ENCODE measurements at regions not wholly inside any gene's neighbourhood (a gene's known extent, or its start where the extent isn't known, plus 50 kb on each side); places are given as distances from the start of the nearest gene placed in this dataset.

DNA sequence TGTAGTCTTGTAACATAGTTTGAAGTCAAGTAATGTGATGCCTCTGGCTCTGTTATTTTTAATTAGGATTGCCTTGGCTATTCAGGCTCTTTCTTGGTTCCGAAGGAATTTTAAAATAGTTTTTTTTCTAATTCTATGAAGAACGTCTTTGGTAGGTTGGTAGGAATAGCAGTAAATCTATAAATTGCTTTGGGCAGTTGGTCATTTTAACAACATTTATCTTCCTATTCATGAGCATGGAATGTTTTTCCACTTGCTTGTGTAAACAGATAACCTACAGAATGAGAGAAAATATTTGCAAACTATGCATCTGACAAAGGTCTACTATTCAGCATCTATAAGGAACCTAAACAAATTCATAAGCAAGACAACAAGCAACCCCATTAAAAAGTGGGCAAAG, 173.2 kb upstream of the TRPC7 start (continued):
- TF ChIP-seq, protein P1, sequence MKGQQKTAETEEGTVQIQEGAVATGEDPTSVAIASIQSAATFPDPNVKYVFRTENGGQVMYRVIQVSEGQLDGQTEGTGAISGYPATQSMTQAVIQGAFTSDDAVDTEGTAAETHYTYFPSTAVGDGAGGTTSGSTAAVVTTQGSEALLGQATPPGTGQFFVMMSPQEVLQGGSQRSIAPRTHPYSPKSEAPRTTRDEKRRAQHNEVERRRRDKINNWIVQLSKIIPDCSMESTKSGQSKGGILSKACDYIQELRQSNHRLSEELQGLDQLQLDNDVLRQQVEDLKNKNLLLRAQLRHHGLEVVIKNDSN (IDR thresholded peaks at IDR 0.05; ENCODE audit: borderline replicate concordance, low read depth) = no peak
- TF ChIP-seq RCOR1 (IDR thresholded peaks at IDR 0.05; ENCODE audit: low read length) = no peak

- Histone ChIP-seq H4K20me1 (ENCODE audit: insufficient read depth) (no peaks in the 10 kb centered on the region), H3K4me3 (ENCODE audit: low read depth in 2 of 2, low read length in 1 of 2) (no peak overlapping the region), H3K27me3 (ENCODE audit: insufficient read depth) (no peaks in the 10 kb centered on the region), H3F3A (replicated peaks; ENCODE audit: insufficient read depth) (no peaks in the 10 kb centered on the region), H3K4me2 (no peak overlapping the region), H3K4me1 (ENCODE audit: control insufficient read depth in 1 of 2, insufficient read depth in 2 of 2, low read depth in 1 of 2, low read length in 1 of 2) (no peaks in the 10 kb centered on the region), H2AFZ (ENCODE audit: low read depth) (no peak overlapping the region), H3K9ac (no peak overlapping the region), H3K36me3 (replicated peaks in 1 of 2; ENCODE audit: control insufficient read depth in 1 of 2, insufficient read depth in 2 of 2, low read length in 1 of 2) (no peaks in the 10 kb centered on the region), H3K79me2 (ENCODE audit: insufficient read depth) (no peaks in the 10 kb centered on the region), H3K27ac (ENCODE audit: low read depth in 2 of 2, low read length in 1 of 2) (no peak overlapping the region), H3K9me3 (no peaks in the 10 kb centered on the region), H3K9me2 (no peaks in the 10 kb centered on the region)
- CTCF ChIA-PET = no interaction called here
- no peak for TF ChIP-seq EP300 (IDR thresholded peaks at IDR 0.05; ENCODE audit: borderline replicate concordance in 1 of 2, low read depth in 1 of 2, low read length in 1 of 2)
- TF ChIP-seq POLR2AphosphoS5 (IDR thresholded peaks at IDR 0.05; ENCODE audit: low read depth, low read length) = no peak
- TF ChIP-seq RFX5 (IDR thresholded peaks at IDR 0.05; ENCODE audit: low read length) = no peak
- no peak for TF ChIP-seq NRF1 (IDR thresholded peaks at IDR 0.05; ENCODE audit: low read depth, low read length)
- TF ChIP-seq, protein P2, sequence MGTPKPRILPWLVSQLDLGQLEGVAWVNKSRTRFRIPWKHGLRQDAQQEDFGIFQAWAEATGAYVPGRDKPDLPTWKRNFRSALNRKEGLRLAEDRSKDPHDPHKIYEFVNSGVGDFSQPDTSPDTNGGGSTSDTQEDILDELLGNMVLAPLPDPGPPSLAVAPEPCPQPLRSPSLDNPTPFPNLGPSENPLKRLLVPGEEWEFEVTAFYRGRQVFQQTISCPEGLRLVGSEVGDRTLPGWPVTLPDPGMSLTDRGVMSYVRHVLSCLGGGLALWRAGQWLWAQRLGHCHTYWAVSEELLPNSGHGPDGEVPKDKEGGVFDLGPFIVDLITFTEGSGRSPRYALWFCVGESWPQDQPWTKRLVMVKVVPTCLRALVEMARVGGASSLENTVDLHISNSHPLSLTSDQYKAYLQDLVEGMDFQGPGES (IDR thresholded peaks at IDR 0.05; ENCODE audit: low read depth, low read length) = no peak
- no peak for TF ChIP-seq FOXJ3 (CRISPR knock-in tag; IDR thresholded peaks at IDR 0.05)
- TF ChIP-seq, protein P3, sequence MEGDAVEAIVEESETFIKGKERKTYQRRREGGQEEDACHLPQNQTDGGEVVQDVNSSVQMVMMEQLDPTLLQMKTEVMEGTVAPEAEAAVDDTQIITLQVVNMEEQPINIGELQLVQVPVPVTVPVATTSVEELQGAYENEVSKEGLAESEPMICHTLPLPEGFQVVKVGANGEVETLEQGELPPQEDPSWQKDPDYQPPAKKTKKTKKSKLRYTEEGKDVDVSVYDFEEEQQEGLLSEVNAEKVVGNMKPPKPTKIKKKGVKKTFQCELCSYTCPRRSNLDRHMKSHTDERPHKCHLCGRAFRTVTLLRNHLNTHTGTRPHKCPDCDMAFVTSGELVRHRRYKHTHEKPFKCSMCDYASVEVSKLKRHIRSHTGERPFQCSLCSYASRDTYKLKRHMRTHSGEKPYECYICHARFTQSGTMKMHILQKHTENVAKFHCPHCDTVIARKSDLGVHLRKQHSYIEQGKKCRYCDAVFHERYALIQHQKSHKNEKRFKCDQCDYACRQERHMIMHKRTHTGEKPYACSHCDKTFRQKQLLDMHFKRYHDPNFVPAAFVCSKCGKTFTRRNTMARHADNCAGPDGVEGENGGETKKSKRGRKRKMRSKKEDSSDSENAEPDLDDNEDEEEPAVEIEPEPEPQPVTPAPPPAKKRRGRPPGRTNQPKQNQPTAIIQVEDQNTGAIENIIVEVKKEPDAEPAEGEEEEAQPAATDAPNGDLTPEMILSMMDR (IDR thresholded peaks at IDR 0.05) = no peak
- no peak for TF ChIP-seq FOSL2 (IDR thresholded peaks at IDR 0.05; ENCODE audit: borderline replicate concordance, low read depth)
- no peak for TF ChIP-seq RCOR1 (IDR thresholded peaks at IDR 0.05; ENCODE audit: low read length)
- no peak for TF ChIP-seq TAF1 (IDR thresholded peaks at IDR 0.05; ENCODE audit: borderline replicate concordance, low read depth, low read length)
- TF ChIP-seq YY1 (IDR thresholded peaks at IDR 0.05; ENCODE audit: low read depth) = no peak
- no peak for TF ChIP-seq ZBTB33 (IDR thresholded peaks at IDR 0.05; ENCODE audit: borderline replicate concordance, low read depth)
- no peak for TF ChIP-seq GABPA (IDR thresholded peaks at IDR 0.05; ENCODE audit: low read depth)
- no peak for TF ChIP-seq RXRA (IDR thresholded peaks at IDR 0.05; ENCODE audit: borderline replicate concordance, low read depth)
- no peak for TF ChIP-seq TCF12 (IDR thresholded peaks at IDR 0.05)
- TF ChIP-seq, protein P4, sequence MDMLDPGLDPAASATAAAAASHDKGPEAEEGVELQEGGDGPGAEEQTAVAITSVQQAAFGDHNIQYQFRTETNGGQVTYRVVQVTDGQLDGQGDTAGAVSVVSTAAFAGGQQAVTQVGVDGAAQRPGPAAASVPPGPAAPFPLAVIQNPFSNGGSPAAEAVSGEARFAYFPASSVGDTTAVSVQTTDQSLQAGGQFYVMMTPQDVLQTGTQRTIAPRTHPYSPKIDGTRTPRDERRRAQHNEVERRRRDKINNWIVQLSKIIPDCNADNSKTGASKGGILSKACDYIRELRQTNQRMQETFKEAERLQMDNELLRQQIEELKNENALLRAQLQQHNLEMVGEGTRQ (IDR thresholded peaks at IDR 0.05; ENCODE audit: borderline replicate concordance, low read depth, low read length) = no peak
- TF ChIP-seq TEAD4 (IDR thresholded peaks at IDR 0.05; ENCODE audit: borderline replicate concordance, insufficient read depth) = no peak
- no peak for DNase-seq
- POLR2A ChIA-PET = no interaction called here
Measured at GRCh38 chr5:136529081-136529480, 163.7 kb upstream of the TRPC7 start.

Data from SK-N-SH (cell line).